HG02852 (cell line): ENCODE measurements at regions not wholly inside any gene's neighbourhood (a gene's known extent, or its start where the extent isn't known, plus 50 kb on each side); places are given as distances from the start of the nearest gene placed in this dataset.
A peak's percentile ranks its signal among the peaks of the same experiment; 100 is the strongest.
"Not testable (repeated sequence)": the region's sequence is repeated elsewhere in the genome, so short reads cannot be mapped to it uniquely, and the experiment has no call there.

Source experiments
- ATAC-seq: cut with Tn5 transposase; IDR thresholded peaks from one replicate; pipeline ENCODE4 v1.9.1; 2021; ENCODE audit warnings: mild to moderate bottlenecking, moderate library complexity; ENCODE audit not compliant: unreplicated experiment

DNA sequence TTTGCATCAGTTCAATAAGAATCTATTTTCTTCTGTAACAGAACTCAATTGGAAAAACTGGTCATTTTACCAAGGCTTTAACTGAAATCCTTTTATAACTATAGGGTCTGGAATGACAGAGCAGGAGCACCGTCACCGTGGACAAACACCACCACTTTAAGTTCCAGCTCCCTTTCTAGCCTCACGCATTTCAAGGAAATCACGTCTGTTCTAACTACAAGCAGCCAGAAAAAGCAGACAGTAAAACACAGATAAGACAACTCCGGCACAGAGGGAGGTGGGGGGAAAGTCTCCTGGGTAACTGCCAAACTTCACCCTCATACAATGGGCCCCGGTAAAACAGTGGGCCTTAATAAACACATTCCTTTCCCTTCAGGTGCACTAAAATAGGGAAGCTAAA is 952.6 kb downstream of the STIM2 start:
- not testable (repeated sequence) for ATAC-seq

DNA sequence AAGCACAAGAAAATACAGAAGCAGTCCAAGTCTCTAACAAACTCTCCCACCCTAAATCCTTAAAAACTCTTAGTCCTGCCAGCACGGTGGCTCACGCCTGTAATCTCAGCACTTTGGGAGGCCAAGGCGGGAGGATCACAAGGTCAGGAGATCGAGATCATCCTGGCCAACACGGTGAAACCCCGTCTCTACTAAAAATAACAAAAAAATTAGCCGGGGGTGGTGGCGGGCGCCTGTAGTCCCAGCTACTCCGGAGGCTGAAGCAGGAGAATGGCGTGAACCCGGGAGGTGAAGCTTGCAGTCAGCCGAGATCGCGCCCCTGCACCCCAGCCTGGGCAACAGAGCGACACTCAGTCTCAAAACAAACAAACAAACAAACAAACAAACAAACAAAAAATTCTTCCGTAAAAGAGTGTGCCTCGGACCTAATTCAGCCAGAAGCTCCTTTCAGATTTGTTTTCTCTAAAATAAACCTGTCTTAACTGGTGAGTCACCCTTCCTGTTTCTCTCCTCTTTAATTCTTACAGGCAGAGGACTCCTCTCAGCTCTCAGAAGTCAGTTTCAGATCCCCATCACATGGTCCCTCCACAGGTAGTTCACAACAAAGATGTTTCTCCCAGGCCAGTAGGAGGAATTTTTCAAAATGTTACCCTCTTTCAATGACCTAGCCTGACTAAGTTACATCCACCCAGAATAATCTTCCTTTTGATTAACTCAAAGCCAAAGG is 953.2 kb downstream of the STIM2 start:
- ATAC-seq = peak; percentile 71

GRCh38 chr4:27819246-27819645 is 958.6 kb downstream of the STIM2 start:
- no peak for ATAC-seq

DNA sequence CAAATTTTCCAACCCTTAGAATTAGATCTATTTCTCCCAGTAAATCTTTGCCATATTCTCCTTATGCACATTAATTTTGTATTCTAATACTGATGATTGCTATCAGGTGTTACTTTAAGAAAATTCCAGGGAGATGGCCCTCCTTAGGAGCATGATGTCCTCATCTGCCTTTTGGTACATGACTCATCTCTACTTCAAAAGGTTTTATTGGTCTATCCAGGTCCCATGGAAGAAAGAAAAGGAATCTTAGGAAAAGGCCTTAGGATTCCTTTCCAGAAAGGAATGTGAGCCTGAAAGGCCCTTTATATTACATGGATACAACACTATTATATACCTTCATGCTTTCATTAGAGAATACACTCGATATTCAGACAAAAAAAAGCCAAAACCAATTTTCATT is 968.2 kb downstream of the STIM2 start:
- ATAC-seq = no peak

GRCh38 chr4:27830251-27830650 is 969.6 kb downstream of the STIM2 start:
- ATAC-seq = no peak

DNA sequence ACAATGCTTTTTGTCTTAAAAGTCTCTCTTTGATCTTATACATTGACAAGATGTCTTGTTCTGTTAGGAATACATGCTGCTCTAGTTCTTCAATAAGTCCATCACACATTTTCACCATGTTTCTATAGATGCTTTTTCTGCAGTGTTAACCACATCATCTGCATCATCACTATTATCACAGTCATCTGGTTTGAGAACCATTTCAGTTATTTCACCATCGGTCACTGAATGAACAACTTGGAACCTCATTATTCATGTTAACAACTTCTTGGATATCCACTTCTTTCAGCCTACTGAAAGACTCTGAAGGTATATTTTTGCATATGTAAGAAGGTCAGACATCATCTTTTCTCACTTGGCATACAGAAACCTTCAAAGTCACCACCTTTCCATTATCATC is 975.2 kb downstream of the STIM2 start:
- no peak for ATAC-seq

- no peak for ATAC-seq
These were observed 975.9 kb downstream of the STIM2 start for GRCh38 chr4:27836523-27836922.

GRCh38 chr4:27843776-27844175 is 983.1 kb downstream of the STIM2 start:
- ATAC-seq = no peak

DNA sequence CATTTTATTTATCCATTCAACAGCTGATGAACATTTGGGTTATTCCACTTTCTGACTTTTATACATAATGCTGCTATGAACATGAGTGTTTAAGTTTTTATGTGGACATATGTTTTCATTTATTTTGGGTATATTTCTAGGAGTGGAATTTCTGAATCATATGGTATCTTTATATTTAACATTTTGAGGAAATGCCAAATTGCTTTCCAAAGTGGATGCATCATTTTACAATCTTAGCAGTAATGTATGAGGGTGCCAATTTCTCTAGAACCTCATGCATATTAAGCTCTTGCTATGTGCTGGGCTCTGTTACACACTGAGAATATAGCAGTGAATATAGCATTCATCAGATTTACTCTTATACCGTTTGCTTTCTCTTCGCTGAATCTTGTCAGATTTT is 983.7 kb downstream of the STIM2 start:
- ATAC-seq = no peak

GRCh38 chr4:27846951-27847350 is 986.3 kb downstream of the STIM2 start:
- no peak for ATAC-seq

GRCh38 chr4:27861381-27861787 is 1000.7 kb downstream of the STIM2 start:
- ATAC-seq = no peak

DNA sequence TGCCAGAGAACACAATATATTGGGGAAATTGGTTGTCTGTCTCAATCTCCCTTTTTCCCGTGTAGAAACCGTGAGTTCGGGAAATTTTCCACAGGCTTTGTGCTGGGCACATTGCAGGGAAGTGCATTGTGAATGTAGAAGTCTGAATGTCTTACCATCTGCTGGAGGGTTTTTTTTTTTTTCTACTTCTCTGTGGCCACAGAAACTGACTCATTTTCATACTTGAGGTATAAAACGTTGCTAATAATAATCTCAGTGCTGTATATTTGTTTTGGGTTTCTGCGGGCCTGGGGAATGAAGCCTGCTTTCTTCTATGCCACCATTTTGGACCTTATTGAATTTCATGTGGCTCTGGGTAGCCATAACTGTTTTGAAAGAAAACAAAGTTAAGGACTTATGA is 1001.2 kb downstream of the STIM2 start:
- ATAC-seq = peak; percentile 76

DNA sequence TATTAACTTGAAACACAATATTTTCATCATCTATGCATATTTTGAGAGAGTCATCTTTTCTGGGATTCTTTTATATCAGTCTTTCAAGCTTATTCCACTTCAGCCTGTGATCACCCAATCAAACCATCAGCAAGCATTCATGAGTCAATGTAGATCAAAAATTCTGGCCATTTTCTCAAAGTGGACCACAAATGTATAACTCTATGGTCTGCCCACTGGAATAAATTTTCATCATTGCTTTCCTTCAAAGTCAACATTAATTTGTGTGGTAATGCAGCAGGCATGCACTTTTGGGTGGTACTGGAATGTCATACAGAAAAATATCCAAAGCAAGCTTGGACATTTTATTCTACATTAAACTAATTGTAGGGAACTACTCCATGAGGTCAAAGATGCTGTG is 1013.0 kb downstream of the STIM2 start:
- ATAC-seq = no peak

DNA sequence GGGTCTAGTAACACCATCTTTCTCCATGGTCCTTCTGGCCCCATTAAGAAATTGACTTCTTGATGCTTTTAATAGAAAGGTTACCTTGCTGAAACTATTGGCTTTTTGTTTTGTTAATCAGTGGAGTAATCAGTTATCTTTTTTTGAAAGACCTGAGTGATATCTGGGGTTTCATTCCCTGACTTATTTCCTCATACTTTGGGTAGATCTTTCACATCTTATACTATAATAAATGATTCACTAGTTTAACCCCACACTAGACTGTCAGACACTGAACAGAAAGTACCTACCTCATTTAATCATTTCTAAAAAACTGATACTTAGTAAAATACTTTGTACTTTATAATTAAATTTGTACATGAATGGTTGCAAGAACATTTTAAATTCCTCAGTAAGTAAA is 1021.1 kb downstream of the STIM2 start:
- no peak for ATAC-seq

DNA sequence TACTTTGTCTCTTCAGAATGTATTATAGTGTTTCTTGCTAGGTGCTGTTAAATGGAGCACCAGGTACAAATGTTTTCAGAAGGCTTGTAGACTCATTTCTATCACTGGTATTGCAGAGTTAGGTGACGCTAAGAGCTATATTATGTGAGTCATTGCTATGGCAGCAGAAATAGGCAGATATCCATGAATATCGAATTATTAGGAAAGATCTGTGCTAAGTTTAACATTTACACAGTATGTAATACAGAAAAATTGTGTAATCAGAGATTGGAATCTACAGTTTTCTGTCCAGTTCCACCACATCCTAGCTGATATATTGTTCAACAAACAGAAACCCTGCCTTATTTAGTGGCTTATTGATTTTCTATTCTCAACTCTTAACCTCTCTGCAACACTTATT is 1025.5 kb downstream of the STIM2 start:
- no peak for ATAC-seq

GRCh38 chr4:27887646-27888045 is 1027.0 kb downstream of the STIM2 start:
- no peak for ATAC-seq

GRCh38 chr4:27888505-27888904 is 1027.9 kb downstream of the STIM2 start:
- no peak for ATAC-seq

DNA sequence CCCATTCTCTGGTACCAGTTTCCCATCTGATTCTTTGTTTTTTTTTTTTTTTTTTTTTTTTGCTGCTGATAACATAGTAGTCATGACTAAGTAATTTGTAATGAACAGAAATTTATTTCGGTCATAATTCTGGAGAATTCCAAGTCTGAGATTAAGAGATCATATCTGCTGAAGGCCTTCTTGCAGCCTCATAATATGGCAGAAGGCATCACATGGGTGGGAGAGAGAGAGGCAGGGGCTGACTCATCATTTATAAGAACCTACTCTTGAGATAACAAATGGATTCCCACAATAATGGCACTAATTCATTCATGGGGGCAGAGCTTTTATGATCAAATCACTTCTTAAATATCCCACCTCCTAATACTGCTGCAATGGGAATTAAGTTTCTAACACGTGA is 1034.3 kb downstream of the STIM2 start:
- no peak for ATAC-seq

DNA sequence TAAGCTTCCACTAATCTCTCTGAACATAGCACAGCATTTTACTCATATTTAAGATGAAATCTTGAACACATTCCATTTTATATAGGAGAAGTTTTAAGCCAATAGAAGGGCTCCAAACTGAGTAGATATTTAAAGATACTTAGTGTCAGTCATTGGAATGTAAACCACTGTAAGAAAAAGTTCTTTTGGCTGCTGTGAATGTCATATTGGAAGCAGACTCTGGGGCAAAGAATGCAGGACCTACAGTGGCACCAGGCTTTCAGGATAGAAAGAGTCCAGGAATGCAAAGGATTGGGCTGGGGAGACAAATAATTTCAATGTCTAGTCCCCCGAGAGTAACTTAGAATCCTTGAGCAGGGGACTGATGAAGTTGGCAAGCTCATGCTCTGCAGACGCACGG is 1047.7 kb downstream of the STIM2 start:
- no peak for ATAC-seq

- no peak for ATAC-seq
These were observed 1049.6 kb downstream of the STIM2 start for GRCh38 chr4:27910227-27910626.

- no peak for ATAC-seq
These were observed 1050.4 kb downstream of the STIM2 start for GRCh38 chr4:27911047-27911446.

- ATAC-seq = no peak
These were observed 1053.1 kb downstream of the STIM2 start for GRCh38 chr4:27913738-27914137.

DNA sequence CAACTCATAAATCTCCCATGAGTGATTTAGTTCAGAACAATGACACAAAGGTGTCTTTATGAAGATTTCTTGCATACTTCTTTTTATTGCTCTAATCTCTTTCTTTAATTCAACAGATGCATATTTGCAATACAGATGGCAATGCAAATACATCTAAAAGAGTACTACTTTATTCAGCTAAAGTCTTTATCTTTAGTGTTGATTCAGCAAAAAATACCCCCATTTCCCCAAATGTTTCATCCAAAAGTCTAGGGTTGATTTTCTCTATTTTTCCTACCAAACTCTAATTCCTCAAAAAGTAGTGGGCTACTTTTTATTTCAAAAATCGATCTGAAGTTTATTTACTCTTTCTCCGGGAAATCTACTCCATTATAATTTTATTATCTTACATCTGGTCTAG is 1055.2 kb downstream of the STIM2 start:
- ATAC-seq = no peak
